ENCODE measurements at regions not wholly inside any gene's neighbourhood (a gene's known extent, or its start where the extent isn't known, plus 50 kb on each side); places are given as distances from the start of the nearest gene placed in this dataset.
A peak's percentile ranks its signal among the peaks of the same experiment; 100 is the strongest.

- DNase-seq (ENCODE audit: low spot score): peak; percentile 58
Observed at GRCh38 chr5:158406884-158407823, 548.2 kb upstream of the CLINT1 start.

GRCh38 chr5:158398360-158399201 lies 539.6 kb upstream of the CLINT1 start:
- DNase-seq (ENCODE audit: low spot score): no peak

- DNase-seq (ENCODE audit: low spot score): no peak
Observed at GRCh38 chr5:158397278-158397677, 538.3 kb upstream of the CLINT1 start.

GRCh38 chr5:158394102-158394501 lies 535.2 kb upstream of the CLINT1 start:
- no peak for DNase-seq (ENCODE audit: low spot score)

GRCh38 chr5:158393457-158393856 lies 534.5 kb upstream of the CLINT1 start:
- no peak for DNase-seq (ENCODE audit: low spot score)

- no peak for DNase-seq (ENCODE audit: low spot score)
Observed at GRCh38 chr5:158392753-158393152, 533.8 kb upstream of the CLINT1 start.

GRCh38 chr5:158390577-158390976 lies 531.6 kb upstream of the CLINT1 start:
- peak; percentile 30 for DNase-seq (ENCODE audit: low spot score)

- DNase-seq (ENCODE audit: low spot score): no peak
Observed at GRCh38 chr5:158389786-158390185, 530.8 kb upstream of the CLINT1 start.

GRCh38 chr5:158388021-158388420 lies 529.1 kb upstream of the CLINT1 start:
- DNase-seq (ENCODE audit: low spot score): no peak

- no peak for DNase-seq (ENCODE audit: low spot score)
Observed at GRCh38 chr5:158387499-158387898, 528.6 kb upstream of the CLINT1 start.

- no peak for DNase-seq (ENCODE audit: low spot score)
Observed at GRCh38 chr5:158385982-158386381, 527.0 kb upstream of the CLINT1 start.

GRCh38 chr5:158384535-158385481 lies 525.9 kb upstream of the CLINT1 start:
- DNase-seq (ENCODE audit: low spot score): peak; percentile 70

- no peak for DNase-seq (ENCODE audit: low spot score)
Observed at GRCh38 chr5:158383486-158383885, 524.5 kb upstream of the CLINT1 start.

- DNase-seq (ENCODE audit: low spot score): peak; percentile 81
Observed at GRCh38 chr5:158382473-158382872, 523.5 kb upstream of the CLINT1 start.

- no peak for DNase-seq (ENCODE audit: low spot score)
Observed at GRCh38 chr5:158381614-158382160, 522.7 kb upstream of the CLINT1 start.

GRCh38 chr5:158380661-158381060 lies 521.7 kb upstream of the CLINT1 start:
- DNase-seq (ENCODE audit: low spot score): no peak

- DNase-seq (ENCODE audit: low spot score): no peak
Observed at GRCh38 chr5:158378931-158379330, 520.0 kb upstream of the CLINT1 start.

GRCh38 chr5:158376679-158377078 lies 517.7 kb upstream of the CLINT1 start:
- DNase-seq (ENCODE audit: low spot score): no peak

GRCh38 chr5:158375531-158375930 lies 516.6 kb upstream of the CLINT1 start:
- DNase-seq (ENCODE audit: low spot score): no peak

GRCh38 chr5:158373608-158374395 lies 514.9 kb upstream of the CLINT1 start:
- DNase-seq (ENCODE audit: low spot score): no peak

- no peak for DNase-seq (ENCODE audit: low spot score)
Observed at GRCh38 chr5:158369241-158369640, 510.3 kb upstream of the CLINT1 start.
